Lower leg skin (tissue), 4 donors: ENCODE measurements at regions not wholly inside any gene's neighbourhood (a gene's known extent, or its start where the extent isn't known, plus 50 kb on each side); places are given as distances from the start of the nearest gene placed in this dataset.

ENCODE experiments used
- DNase-seq, 2 donors: peaks; one replicate each; pipeline ENCODE4 v3.0.0-alpha.2; 2019; ENCODE audit warnings: low spot score in 2 of 2
- H3K4me3 ChIP-seq: fragments of 200-600 bp; sonication (generic); 2 replicates; pipeline ENCODE4 v1.5.1; 2017; ENCODE audit warnings: mild to moderate bottlenecking, low read depth; ENCODE audit not compliant: poor library complexity, severe bottlenecking
- CTCF ChIP-seq, 3 donors: fragments of 450-650 bp; IDR thresholded peaks; one replicate each; pipeline ENCODE4 v1.5.1; 2016; ENCODE audit warnings: antibody characterized with exemption in 3 of 3, mild to moderate bottlenecking in 3 of 3, moderate library complexity in 2 of 3
- POLR2A ChIP-seq, 2 donors: fragments of 450-650 bp; IDR thresholded peaks; one replicate each; pipeline ENCODE4 v1.6.1; 2016 to 2017; ENCODE audit warnings: antibody characterized with exemption in 2 of 2, mild to moderate bottlenecking in 1 of 2, moderate library complexity in 1 of 2
- WGBS, 2 donors: methylation state at CpG; one replicate each; pipeline ENCODE4 v1.1.5; 2018; 5-methylcytosine and 5-hydroxymethylcytosine counted together
- intact Hi-C: fragments of 100-400 bp; cut with DNase I; formaldehyde crosslinking; loops from one replicate; pipeline ENCODE4 v1.15.0; 2023; ENCODE audit warnings: low total_unique reads

- no peak for DNase-seq
- no peak overlapping the region for H3K4me3 ChIP-seq
- WGBS, 2 donors = 86% methylated on average over 9 of the region's 9 CpGs
- TF ChIP-seq POLR2A (IDR thresholded peaks at IDR 0.05) = no peak
- TF ChIP-seq CTCF (IDR thresholded peaks at IDR 0.05) = no peak
- intact Hi-C loops = no loop called here
Observed at GRCh38 chr3:156608601-156609514, 53.9 kb upstream of the SSR3 start.

GRCh38 chr3:156606729-156607128 is 51.8 kb upstream of the SSR3 start:
- intact Hi-C loops = no loop called here
- 89 to 90% methylated on average over 4 of the region's 4 CpGs for WGBS, 2 donors

GRCh38 chr3:156605686-156606605 is 51.0 kb upstream of the SSR3 start:
- peak in 1 of 2 donors; percentile 85 for DNase-seq
- no peak overlapping the region for H3K4me3 ChIP-seq
- intact Hi-C loops = no loop called here
- 17 to 20% methylated on average over 37 of the region's 37 CpGs for WGBS, 2 donors
- TF ChIP-seq CTCF (IDR thresholded peaks at IDR 0.05) (no peak), POLR2A (IDR thresholded peaks at IDR 0.05) (no peak)

More at GRCh38 chr3:156606729-156607128, 51.8 kb upstream of the SSR3 start:
- H3K4me3 ChIP-seq = no peak overlapping the region
- TF ChIP-seq POLR2A (IDR thresholded peaks at IDR 0.05) (no peak), CTCF (IDR thresholded peaks at IDR 0.05) (no peak)
- no peak for DNase-seq

GRCh38 chr3:156604642-156605144 is 49.8 kb upstream of the SSR3 start:
- 93% methylated on average over 2 of the region's 2 CpGs for WGBS, 2 donors
- H3K4me3 ChIP-seq = no peak overlapping the region
- intact Hi-C loops = no loop called here
- TF ChIP-seq POLR2A (IDR thresholded peaks at IDR 0.05) (no peak), CTCF (IDR thresholded peaks at IDR 0.05) (no peak)
- DNase-seq = no peak
